Tibial nerve (tissue), 4 donors: ENCODE measurements at regions not wholly inside any gene's neighbourhood (a gene's known extent, or its start where the extent isn't known, plus 50 kb on each side); places are given as distances from the start of the nearest gene placed in this dataset. TPM values are rescaled to one million over a fixed set of nuclear protein-coding genes. Genes with fewer than 3 reads are reported as not detected.
"Not testable (repeated sequence)": the region's sequence is repeated elsewhere in the genome, so short reads cannot be mapped to it uniquely, and the experiment has no call there.

Experiments
- DNase-seq, 2 donors: peaks; one replicate each; pipeline ENCODE4 v3.0.0-alpha.2; 2019; ENCODE audit warnings: low spot score in 2 of 2
- H3K27ac ChIP-seq, 4 donors: fragments of 200-600 bp; sonication (generic) in 3 of 4; one replicate each; pipeline ENCODE4 v1.5.1; 2017 to 2019; ENCODE audit warnings: mild to moderate bottlenecking in 1 of 4
- H3K27me3 ChIP-seq, 2 donors: fragments of 200-600 bp; sonication (generic) in 1 of 2; one replicate each; pipeline versions ENCODE4 v1.5.1 to v1.6.0; 2017 to 2019
- H3K36me3 ChIP-seq, 3 donors: fragments of 200-600 bp; sonication (generic); one replicate each; pipeline ENCODE4 v1.5.1; 2018 to 2019
- H3K4me1 ChIP-seq, 4 donors: fragments of 200-600 bp; sonication (generic) in 3 of 4; one replicate each; pipeline ENCODE4 v1.5.1; 2017 to 2019
- H3K4me3 ChIP-seq, 4 donors: fragments of 200-600 bp; sonication (generic) in 3 of 4; one replicate each; pipeline ENCODE4 v1.5.1; 2017 to 2019; ENCODE audit warnings: mild to moderate bottlenecking in 1 of 4, moderate library complexity in 1 of 4
- H3K9me3 ChIP-seq, 4 donors: fragments of 200-600 bp; sonication (generic) in 3 of 4; one replicate each; pipeline ENCODE4 v1.5.1; 2017 to 2019
- EP300 ChIP-seq, 2 donors: sonication (generic); formaldehyde crosslinking; IDR thresholded peaks; one replicate each; pipeline ENCODE4 v1.6.1; 2017; ENCODE audit warnings: antibody characterized with exemption in 2 of 2, mild to moderate bottlenecking in 1 of 2
- POLR2A ChIP-seq, 2 donors: fragments of 450-650 bp; IDR thresholded peaks; one replicate each; pipeline ENCODE4 v1.6.1; 2017; ENCODE audit warnings: antibody characterized with exemption in 2 of 2, mild to moderate bottlenecking in 2 of 2, moderate library complexity in 2 of 2
- WGBS, 2 donors: methylation state at CpG; one replicate each; pipeline ENCODE4 v1.1.5; 2018; 5-methylcytosine and 5-hydroxymethylcytosine counted together
- small RNA-seq: library from RNA; depleted of rRNA; stranded (forward); fragments of <200 nt; gene quantifications from one replicate; pipeline ENCODE3, GENCODE V24; 2016
- TF ChIP-seq, protein P1 (sequence below), 5 experiments: fragments of 200-600 bp in 3 of 5; fragments of 450-650 bp in 2 of 5; sonication (generic) in 3 of 5; IDR thresholded peaks; one replicate each; pipeline ENCODE4 v1.5.1; 2016 to 2019; ENCODE audit warnings: antibody characterized with exemption in 5 of 5, mild to moderate bottlenecking in 3 of 5, moderate library complexity in 2 of 5

DNA sequence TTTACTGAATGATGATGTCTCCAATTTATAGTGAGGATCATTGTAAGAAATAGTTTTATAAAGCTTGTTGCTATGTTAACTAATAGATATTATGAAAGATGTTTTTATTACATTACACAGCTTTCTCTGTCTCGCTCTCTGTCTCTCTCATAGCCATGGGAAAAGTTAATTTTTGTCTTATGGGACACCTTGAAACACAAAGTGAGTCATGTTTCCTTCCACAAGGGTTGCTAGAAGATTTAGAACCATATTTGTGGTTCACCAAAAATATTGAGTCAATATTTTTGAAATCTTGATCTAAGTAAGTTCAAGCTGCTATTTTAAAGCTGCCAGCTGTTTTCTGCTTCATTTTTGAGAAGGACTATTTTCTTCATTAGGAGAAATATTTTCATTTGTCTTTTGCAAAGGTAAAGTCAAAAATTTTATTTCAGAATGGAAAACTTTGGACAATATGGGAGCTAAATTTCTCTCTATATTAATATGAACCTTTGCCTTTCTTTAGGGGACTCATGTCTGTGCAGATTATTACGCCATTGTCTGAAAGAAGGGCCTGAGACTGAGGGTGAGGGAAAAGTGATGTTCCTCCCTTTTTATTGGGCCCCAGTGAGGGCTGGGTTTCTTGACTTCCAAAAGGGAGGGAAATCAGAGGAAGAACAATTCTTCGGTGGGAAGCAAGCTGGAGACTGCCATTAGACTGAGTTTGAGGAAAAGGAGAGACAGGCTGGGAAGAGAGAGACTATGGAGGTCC is 87.9 kb upstream of the SLC24A2 start:
- 54 to 85% methylated on average over 3 of the region's 3 CpGs for WGBS, 2 donors
- no peaks in the 10 kb centered on the region for H3K27me3 ChIP-seq
- H3K9me3 ChIP-seq = no peaks in the 10 kb centered on the region
- no peaks in the 10 kb centered on the region for H3K36me3 ChIP-seq
- no peak overlapping the region for H3K4me3 ChIP-seq
- no peak for DNase-seq
- TF ChIP-seq POLR2A (IDR thresholded peaks at IDR 0.05) = no peak
- TF ChIP-seq, protein P1, sequence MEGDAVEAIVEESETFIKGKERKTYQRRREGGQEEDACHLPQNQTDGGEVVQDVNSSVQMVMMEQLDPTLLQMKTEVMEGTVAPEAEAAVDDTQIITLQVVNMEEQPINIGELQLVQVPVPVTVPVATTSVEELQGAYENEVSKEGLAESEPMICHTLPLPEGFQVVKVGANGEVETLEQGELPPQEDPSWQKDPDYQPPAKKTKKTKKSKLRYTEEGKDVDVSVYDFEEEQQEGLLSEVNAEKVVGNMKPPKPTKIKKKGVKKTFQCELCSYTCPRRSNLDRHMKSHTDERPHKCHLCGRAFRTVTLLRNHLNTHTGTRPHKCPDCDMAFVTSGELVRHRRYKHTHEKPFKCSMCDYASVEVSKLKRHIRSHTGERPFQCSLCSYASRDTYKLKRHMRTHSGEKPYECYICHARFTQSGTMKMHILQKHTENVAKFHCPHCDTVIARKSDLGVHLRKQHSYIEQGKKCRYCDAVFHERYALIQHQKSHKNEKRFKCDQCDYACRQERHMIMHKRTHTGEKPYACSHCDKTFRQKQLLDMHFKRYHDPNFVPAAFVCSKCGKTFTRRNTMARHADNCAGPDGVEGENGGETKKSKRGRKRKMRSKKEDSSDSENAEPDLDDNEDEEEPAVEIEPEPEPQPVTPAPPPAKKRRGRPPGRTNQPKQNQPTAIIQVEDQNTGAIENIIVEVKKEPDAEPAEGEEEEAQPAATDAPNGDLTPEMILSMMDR (IDR thresholded peaks at IDR 0.05) = no peak
- no peak for TF ChIP-seq EP300 (IDR thresholded peaks at IDR 0.05)
- H3K27ac ChIP-seq = no peak overlapping the region
- H3K4me1 ChIP-seq = peaks cover 0 to 6% (median 0%) of the 10 kb centered on the region in 4 donors

DNA sequence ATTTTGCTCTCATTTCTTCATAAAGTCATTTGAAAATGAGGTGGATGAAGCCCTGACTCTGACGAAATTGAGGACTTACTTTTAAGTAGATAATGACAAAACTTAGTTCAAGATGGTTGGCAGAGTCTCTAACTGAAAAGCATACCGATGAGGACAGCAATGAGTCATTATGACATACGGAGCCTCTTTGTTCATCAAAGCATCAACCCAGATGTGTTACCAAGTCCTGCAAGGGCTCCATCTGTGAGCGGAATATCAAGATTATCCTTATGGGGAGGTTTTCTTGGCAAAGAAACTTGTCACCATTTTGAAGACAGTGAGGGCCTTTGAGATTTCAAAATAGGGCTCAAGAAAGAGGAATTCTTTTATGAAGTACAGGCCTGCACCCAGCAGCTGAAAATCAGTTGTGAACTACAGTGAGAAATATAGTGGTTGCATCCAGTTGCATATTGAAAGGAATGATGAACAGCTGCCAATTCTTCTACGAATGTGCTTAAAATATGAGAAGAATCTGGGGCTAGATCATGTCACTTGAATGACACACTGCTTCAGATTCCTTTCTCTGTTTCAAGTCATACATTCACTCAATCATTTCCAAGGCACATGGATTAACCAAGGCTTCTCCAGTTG is 86.6 kb upstream of the SLC24A2 start:
- no peak for TF ChIP-seq EP300 (IDR thresholded peaks at IDR 0.05)
- TF ChIP-seq, protein P1 (IDR thresholded peaks at IDR 0.05) = no peak
- TF ChIP-seq POLR2A (IDR thresholded peaks at IDR 0.05) = no peak
- Histone ChIP-seq H3K27ac (no peak overlapping the region), H3K27me3 (no peaks in the 10 kb centered on the region), H3K36me3 (no peaks in the 10 kb centered on the region), H3K4me1 (peaks cover 0 to 6% (median 0%) of the 10 kb centered on the region in 4 donors), H3K4me3 (no peak overlapping the region), H3K9me3 (peaks cover 0 to 12% (median 3%) of the 10 kb centered on the region in 4 donors)
- 39 to 50% methylated on average over 5 of the region's 5 CpGs for WGBS, 2 donors
- DNase-seq = no peak

DNA sequence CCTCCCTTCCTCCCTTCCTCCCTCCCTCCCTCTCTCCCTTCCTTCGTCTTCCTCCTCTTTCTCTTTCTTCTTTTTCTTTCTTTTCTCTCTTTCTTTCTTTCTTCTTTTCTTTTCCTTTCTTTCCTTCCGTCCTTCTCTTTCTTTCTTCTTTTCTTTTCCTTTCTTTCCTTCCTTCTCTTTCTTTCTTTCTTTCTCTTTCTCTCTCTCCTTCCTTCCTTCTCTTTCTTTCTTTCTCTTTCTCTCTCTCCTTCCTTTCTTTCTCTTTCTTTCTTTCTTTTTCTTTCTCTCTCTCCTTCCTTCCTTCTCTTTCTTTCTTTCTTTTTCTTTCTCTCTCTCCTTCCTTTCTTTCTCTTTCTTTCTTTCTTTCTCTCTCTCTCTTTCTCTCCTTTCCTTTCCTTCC is 84.4 kb upstream of the SLC24A2 start:
- not testable (repeated sequence) for H3K36me3 ChIP-seq, DNase-seq, H3K27ac ChIP-seq, H3K4me3 ChIP-seq, H3K27me3 ChIP-seq, H3K4me1 ChIP-seq
- H3K9me3 ChIP-seq = peaks cover 0 to 13% (median 3%) of the 10 kb centered on the region in 4 donors
- WGBS, 2 donors = 92 to 94% methylated on average over 2 of the region's 2 CpGs

DNA sequence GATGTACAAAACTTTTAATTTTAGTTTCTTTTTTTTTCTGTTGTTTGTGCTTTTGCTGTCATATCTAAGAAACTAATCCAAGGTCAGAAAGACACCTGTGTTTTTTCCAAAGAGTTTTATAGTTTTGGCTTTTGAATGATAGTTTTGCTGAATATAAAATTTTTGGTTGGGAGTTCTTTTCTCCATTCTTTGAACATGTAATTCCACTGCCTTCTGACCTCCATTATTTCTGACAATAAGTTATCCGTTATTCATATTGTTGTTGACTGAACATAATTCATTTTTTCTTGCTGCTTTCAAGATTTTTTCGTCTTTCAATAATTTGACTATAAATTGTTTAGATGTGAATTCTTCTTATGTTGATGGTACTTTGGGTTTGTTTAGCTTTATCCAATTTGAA is 82.2 kb upstream of the SLC24A2 start:
- TF ChIP-seq POLR2A (IDR thresholded peaks at IDR 0.05) (no peak), EP300 (IDR thresholded peaks at IDR 0.05) (no peak)
- TF ChIP-seq, protein P1 (IDR thresholded peaks at IDR 0.05) = no peak
- H3K27ac ChIP-seq = no peak overlapping the region
- H3K9me3 ChIP-seq = peaks cover 0 to 13% (median 3%) of the 10 kb centered on the region in 4 donors
- no peaks in the 10 kb centered on the region for H3K36me3 ChIP-seq
- 89 to 99% methylated on average over 2 of the region's 2 CpGs for WGBS, 2 donors
- H3K4me1 ChIP-seq = peaks cover 0 to 6% (median 0%) of the 10 kb centered on the region in 4 donors
- no peak overlapping the region for H3K4me3 ChIP-seq
- no peak for DNase-seq
- no peaks in the 10 kb centered on the region for H3K27me3 ChIP-seq

DNA sequence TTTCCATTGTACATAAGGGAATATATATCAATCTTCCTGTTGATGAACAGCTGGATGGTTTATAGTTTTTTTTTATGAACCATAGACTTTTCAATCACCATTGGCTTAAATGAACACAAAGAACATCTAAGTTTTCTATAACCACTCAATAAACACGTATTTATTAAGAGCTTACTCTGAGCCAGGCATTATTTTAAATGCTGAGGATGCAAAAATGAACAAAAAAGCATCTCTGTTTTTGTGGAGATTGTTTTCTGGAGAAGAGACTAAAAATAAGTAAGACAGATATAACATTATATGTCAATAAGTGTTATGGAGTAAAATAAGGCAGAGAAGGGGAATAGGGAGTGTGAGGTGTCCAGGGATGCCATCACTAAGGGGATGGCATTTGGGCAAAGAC is 52.1 kb upstream of the SLC24A2 start:
- TF ChIP-seq EP300 (IDR thresholded peaks at IDR 0.05) (no peak), POLR2A (IDR thresholded peaks at IDR 0.05) (no peak)
- TF ChIP-seq, protein P1 (IDR thresholded peaks at IDR 0.05) = no peak
- Histone ChIP-seq H3K27me3 (no peaks in the 10 kb centered on the region), H3K4me1 (no peaks in the 10 kb centered on the region), H3K36me3 (no peaks in the 10 kb centered on the region), H3K4me3 (no peak overlapping the region), H3K27ac (no peak overlapping the region), H3K9me3 (no peaks in the 10 kb centered on the region)
- no peak for DNase-seq
- 55 to 68% methylated on average over 1 of the region's 1 CpG for WGBS, 2 donors

Small RNA genes lying in the stretch of these regions (small RNA-seq; reads per million reads assigned to genes)
- gene AL158077.1 = not detected
